HG02759 (cell line): ENCODE measurements at regions not wholly inside any gene's neighbourhood (a gene's known extent, or its start where the extent isn't known, plus 50 kb on each side); places are given as distances from the start of the nearest gene placed in this dataset.

ENCODE experiments used
- ATAC-seq: cut with Tn5 transposase; IDR thresholded peaks from one replicate; pipeline ENCODE4 v1.9.1; 2021; ENCODE audit warnings: mild to moderate bottlenecking, moderate library complexity; ENCODE audit not compliant: unreplicated experiment

DNA sequence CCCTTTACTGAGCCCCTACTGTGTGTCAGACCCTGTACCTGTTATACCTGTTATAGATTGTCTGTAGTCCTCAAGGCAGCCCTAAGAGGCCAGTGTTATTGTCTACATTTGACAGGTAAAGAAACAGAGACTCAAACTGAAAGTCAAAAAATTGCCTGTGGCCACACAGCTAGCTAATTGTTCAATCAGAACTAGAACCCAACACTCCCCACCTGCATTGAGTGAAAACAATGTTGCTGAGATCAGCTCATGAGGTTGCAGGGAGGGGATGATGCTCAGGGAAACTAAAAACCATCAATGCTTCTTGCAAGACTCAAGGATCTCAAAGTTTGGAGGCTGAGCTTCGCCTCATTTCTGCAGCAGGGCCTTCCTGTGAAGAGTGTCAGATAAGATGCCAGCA is 109.5 kb upstream of the LMO4 start:
- ATAC-seq: no peak

DNA sequence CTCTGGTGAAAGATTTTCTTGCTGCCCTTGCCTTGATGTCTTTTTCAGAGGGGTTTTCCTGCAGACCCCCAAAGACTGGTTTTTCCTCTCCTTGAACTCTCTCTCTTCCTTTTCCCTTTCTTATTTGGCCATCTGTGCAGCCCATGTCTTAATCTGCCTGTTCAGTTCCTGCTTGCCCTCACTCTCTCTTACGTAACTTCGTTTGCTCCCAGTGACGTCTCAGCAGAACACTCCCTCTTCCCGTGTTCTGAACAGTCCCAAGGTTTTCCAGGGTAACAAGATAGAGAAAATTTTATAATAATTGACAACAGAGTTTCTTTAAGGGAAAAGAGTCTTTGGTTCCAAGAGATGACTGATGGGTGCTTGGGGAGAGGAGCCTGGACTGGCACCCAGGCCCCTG is 109.1 kb upstream of the LMO4 start:
- ATAC-seq: no peak

DNA sequence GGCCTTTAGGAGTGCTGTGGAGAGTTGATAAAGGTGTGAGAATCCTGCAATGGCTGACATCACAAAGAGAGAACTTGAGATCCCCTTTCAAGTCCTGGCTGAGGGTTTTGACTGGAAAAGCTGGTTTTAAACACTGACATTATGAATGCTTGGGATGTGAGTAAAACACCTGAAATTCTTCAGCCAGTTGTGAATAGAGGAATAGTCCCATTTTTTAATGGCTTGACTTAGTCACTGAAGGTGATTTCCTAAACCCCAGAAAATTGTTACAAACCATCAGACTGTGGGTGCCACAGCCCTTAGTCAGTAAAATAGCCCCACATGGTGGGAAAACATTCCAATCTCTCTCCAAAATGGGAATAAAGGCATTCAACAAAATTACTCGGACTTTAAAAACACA is 107.7 kb upstream of the LMO4 start:
- ATAC-seq: no peak

DNA sequence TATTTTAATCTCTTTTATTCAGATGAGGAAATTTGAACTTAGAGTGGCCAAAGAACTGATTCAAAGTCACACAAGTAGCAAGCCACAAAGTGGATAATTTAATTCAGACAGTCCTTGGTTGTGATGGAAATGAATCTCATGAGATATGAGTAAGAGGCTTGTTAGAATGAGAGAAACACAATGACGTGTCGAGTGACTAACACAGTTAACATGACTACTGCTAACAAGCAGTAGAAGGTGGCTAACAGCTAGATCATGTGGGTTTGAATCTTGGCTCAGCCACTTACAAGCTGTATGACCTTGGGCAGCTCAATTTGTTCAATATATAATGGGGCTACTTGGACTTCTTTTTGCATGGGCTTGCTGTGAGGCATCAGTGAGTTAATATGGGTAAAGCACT is 104.5 kb upstream of the LMO4 start:
- ATAC-seq: no peak

DNA sequence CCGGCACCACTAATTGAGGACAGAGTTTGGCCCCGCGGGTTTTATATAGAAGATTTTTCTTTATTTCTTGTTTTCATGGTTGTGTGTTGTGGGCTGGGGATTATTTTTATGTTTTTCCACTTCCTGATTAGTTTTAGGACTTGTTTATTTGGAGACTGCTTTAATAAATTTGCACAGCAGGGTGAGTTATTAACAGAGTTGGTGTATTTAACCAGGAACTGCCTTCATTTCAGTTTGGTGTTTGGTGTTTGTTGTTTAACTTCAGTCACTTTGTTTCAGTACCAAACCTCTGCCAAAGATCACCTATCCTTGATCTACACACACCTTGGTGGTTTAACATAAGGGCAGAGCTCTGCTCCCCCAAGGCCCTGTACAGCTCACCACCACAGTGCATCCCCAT is 103.5 kb upstream of the LMO4 start:
- no peak for ATAC-seq

DNA sequence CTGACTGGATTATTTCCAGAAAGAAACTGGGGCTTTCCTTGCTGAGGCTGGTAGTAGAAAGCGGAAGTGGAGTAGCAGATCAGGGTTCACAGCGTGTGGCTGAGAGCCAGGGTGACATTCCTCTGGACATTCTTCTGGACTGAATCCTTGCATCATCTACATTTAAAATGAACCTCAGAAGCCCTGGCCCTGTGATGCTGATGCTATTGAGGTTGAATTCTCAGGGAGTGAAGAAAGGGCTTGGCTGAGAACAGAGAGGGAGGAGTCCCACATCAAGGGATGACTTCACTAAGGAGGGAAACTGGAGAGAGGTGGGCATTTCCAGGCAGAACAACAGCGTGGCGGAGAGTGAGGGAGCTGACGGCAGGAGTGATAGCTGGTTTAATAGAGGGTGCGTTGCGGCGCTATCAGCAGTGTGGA is 102.3 kb upstream of the LMO4 start:
- ATAC-seq: peak; percentile 73

DNA sequence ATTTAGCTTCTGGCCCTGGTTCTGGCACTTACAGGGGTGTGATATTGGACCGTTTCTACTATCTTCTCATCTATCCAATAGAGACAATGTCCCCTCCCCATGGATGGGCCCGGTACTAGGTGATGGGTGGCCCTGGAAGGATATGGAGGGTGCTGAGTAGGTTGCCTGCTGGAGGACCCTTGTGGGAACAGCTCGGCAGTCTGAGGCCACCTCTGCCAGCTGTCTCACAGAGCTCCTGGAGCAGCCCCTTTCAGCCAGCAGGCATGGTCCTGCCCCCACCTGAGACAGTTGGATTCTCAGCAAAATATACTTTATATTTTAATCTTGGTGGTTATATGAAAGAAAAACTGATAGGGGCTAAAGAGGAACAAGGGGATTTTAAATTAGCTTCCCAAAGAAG is 101.0 kb upstream of the LMO4 start:
- no peak for ATAC-seq

DNA sequence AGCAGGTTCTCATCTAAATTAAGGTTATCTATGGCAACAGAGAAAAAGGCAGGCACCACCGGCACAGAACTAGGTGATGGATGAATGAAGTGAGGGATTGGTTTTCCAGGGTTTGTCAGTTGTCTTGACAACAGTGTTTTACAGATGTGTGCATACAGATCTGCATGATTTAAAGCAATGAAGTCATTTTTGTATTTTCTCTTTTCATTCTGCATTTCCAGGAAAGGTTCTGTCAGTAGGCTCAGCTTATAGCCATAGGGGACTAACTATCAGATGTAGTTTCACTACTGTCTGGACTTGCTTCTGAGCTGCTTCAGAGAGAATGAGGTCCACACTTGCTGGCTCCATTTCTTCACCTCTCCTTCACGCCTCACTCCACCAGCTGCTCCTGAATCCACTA is 98.2 kb upstream of the LMO4 start:
- ATAC-seq: no peak

DNA sequence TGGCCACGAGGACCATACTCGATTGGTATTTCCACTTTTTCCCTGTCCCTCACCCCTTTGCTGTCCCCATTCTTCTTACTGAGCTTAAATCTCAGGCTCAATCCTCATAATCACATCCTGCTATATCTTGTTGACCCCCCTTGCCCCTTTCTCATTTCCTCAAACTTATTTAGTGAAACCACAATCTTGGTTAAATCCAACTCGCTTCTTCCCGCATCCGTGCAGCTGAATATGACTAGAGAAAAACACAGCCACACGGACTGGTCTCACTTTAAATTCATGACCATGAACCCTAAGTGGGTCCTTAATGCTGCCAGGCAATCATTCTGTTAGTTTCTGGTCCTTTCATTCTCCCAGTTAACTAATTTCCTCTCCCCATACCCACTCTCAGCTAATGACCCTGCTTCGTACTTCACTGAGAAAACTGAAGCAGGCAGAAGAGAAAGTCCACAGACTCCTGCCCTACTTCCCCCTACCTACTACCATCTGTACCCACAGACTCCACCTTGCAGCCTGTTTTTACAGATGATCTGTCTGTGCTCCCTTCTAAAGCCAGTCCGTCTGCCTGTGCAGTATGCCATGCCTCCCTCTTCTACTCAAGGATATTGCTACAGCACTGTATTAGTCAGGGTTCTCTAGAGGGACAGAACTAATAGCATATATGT is 96.8 kb upstream of the LMO4 start:
- no peak for ATAC-seq

DNA sequence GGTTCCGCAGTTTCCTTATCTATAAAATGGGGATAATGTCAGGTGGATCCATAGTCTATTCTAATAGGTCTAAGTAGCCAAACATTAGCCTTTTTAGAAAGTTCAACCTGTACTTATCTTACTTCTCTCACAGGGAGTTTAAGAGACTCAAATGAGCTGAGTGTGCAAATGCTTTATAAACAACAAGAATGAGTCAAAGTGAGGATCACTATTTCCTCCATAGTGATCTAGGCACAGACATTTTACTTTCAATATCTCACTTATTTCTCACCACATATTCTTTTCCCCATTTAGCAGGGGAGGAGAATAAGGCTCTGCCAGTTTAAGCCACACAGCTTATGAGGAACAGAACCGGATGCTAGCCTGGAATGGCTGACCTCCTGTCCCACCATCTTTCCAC is 92.1 kb upstream of the LMO4 start:
- no peak for ATAC-seq

DNA sequence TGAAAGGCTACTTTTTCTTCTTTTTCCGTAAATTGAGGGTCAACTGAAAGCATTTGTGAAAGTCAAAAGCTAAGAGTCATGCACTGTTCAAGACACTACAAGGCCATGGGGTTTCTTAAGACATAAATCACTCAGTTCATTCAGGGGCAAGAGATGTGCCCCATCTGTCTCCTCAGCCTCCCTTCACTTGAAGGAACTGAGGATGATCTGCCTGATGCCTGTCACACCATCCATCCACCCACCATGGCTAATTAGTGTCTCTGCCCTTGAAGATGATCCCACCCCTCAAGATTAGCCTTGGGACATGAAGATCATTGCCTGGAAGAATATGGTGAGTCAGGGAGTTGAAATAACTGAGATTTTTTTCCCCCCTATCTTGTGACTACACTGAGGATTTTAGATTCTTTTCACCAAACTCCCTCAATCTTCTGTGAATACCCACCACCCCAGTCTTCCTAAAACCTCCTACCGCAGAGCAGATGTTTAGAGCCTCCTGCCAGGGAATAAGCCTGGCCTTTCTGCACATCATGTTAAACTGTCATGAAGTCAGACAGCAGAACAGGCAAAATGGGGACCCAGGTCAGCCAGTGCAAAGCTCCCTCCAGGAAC is 88.6 kb upstream of the LMO4 start:
- ATAC-seq: no peak

DNA sequence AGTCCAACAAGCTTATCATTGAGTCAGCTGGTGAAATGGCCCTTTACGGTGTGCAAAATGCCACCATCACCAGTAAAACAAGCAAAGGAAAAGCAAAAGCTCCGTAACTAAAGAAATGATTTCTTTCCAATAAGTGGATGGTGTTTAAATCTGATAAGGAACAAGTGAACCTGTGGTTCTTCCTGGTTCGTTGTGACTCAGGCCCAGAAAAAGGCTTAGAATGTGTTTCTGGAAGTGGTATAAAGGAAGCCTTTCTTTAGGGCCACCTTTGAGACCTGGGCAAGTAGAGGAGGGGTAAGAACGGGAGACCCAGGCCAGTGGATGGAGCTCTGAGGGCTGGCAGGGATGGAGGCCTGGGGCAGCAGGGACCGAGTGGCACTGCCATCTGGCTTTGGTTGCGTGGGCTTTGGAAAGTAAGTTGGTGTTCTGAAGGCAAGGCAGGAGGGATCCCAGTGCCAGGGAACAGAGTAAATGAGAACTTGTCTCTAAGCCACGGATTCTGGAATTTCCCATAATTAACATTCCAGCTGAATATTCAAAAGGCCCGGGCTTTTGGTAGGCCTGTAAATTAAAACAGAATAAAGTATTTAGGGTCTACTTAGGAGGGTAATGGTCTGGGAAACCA is 87.9 kb upstream of the LMO4 start:
- ATAC-seq: no peak

DNA sequence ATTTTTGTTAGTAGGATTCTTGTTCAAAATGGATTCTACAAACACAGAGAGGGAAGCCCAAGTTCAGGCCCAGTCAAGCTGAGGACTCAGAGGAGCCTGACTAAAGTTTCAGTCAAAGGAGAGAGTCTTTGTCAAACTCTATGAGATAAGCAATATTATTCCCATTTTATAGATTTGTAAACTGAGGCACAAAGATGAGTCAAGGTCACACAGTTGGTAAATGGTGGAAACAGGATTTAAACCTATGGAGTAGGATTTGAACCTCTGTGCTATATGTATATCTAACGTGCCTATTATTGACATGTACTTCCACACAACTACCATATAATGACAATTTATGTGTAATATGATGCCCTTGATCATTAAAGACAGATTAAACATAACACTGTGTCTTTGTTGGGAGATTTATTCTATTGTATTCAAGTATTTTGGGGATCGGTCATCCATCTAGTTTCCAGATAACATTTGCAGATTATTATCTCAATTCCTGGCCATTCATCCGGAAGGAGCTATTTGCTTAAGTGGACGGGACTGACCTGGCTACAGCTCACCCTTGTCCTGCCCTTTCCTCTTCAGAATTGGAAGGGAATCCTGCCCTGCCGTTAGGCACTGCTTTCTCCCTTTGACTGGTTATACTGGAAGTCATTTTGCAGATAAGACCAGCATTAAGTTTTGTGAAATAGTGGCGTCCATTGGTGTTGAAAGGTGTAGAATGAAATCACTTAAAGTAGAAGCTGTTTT is 86.1 kb upstream of the LMO4 start:
- no peak for ATAC-seq

DNA sequence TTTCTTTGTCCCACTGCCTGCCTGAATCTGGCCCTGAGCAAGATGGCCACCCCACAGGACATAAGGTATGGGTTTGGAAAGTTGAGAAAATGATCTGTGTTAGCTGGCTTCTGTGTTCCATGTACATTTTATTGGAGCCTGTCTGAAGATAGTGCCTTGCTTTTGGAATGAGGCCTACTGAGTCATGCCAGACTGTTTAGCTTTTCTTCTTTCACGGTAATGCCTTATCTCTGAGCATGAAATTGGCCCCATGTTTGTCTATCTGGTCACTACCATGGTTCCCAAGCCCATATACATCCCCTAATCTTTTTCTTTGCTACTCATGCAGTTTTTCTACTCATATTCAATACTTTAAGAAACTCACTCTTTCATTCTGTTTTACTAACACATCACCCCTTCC is 85.1 kb upstream of the LMO4 start:
- ATAC-seq: no peak

DNA sequence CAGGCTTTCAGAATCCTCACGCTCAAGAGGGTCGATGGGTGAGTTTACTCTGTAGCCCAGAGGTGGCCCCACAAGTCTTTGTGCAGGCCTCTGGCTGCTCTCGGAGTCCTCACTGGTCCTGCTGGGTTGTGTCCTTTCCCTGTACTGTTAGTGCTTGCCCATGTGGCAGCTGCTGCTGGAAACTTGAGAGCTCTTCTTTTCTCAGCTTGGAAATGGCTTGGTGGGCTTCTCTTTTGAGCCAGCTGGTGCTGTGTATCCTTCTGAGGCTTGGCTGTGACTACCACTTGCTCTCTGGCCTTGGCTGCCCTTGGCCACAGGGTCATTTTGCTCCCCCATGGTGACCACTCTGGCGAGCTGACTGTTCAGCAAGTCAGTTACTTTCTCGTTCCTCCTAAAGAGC is 82.2 kb upstream of the LMO4 start:
- ATAC-seq: no peak

DNA sequence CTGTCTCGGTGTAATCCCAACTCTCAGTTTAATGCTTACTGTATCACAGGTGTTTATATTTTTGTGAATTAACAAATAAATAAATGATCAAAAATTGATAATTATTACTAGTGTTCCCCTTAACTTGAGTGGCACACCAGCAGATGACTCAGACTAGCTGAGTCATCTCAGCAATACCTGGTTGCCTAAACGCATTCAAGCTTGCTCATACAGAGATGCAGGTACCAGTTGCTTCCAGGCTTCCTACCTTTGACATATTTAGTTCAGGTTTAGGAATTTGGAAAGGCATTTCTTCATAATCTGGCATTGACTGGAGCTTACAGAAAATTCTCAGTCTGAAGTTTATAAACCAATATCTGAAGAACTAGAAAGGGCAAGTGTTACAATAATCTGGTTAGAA is 78.9 kb upstream of the LMO4 start:
- no peak for ATAC-seq

DNA sequence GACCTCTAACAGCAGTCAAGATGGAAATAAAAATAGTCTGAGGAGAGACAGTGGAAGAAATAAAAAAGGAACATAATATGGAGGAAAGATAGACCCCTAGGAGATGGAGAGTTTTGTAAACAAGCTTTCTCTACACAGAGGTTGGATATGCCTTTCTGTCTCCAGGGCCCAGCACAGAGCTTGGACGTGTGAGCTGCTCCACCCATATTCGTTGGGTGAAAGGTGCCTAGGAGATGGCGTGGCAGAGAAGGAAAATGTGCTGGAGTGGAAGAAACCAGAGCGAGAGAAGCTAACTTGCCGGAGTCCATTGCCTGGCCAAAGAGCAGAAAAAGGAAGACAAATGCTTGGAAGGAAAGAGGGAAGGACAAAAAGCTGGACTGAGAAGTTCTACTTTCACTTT is 78.3 kb upstream of the LMO4 start:
- ATAC-seq: no peak

DNA sequence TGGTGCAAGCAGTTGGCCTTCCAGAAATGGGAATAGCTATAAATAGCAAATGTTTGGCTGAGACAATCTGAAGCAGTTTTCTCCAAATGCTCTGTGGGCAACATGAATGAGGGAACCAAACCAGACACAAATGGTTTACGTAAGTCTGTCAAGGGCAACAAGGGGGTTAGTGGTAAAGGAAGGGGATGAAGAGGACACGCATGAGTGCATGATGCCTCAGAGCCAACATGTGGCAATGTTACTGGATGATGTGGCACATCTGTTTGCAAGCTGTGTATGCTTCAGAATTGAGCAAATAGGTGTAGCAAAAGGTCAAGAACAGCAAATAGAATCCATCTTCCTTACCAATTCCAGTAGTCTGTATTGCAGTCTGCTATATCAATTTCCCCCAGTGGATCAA is 76.3 kb upstream of the LMO4 start:
- ATAC-seq: no peak

DNA sequence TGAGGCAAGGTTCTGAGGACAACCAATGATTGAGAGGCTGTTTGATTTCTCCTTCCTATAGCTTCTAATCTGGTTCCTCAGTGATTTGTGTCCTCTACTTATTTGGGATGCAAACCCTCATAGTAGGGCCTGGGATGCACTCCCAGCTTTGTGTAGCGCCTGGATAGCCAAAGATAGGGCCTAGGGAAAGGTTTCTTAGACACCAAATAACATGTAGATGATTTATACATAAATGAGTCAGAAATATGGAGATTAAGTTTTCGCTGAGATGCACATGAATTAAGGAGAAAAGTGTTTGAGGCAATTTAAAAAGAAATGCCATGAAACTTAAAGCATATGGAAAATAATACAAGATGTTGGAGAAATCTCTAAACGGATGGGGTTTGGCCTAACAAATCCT is 66.0 kb upstream of the LMO4 start:
- ATAC-seq: no peak

DNA sequence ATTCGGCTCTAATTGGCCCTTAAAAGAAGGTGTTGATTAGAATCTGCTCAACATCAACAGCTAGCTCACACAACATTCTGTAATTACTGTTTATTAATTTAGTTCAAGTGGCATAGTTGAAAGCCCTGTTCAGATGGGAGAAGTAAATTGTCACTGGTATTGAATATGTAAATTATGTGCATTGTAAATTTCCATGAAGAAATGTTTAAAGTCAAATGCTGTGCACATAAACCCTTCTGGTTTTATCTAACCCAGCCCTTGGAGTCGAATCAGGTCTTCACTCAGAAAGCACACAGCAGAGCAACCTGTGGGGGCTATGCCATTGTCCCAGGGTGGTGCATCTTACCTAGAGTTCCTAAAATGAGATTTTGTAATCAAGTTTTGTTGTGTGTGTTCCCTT is 65.4 kb upstream of the LMO4 start:
- ATAC-seq: no peak

DNA sequence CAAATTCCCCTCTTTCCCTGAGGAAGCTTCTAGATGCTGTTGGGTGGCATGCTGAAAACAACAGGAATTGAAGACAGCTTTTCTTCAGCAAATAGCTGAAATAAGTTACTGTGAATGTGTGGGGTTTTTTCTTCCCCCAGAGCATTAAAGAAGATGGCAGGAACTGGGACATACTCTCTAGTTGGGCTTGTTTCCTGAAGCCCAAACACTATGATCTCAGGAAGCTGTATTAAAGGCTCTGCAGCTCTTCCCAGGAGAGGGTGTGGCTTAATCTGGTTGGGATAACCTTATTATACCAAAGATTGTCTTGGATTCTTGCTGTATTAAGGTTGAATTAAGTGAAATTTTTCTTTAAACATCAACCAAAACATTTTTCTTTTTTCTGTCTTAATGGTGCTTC is 64.9 kb upstream of the LMO4 start:
- ATAC-seq: no peak

DNA sequence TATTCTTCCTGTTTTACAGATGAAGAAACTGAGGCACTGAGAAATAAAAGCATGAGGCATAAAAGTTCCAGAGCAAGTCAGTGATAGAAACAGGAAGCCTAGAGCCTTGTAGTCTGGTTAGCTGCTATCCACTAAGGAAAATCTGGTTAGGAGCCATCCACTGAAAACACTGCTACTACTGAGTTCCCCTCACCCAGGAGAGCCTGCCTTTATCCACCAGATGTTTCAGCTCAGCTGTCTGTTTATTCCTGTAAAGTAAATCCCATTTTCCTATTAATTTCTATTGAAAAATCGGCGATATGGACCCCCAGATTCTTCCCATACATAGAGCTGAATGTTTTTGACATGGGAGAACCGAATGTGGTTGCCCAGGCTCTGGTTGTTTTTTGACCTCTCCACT is 63.7 kb upstream of the LMO4 start:
- ATAC-seq: no peak
